H1 (cell line): ENCODE measurements at regions not wholly inside any gene's neighbourhood (a gene's known extent, or its start where the extent isn't known, plus 50 kb on each side); places are given as distances from the start of the nearest gene placed in this dataset.

Experiments used
- CEBPB ChIP-seq: IDR thresholded peaks from 2 replicates; pipeline ENCODE4 v1.6.1; 2012; ENCODE audit warnings: low read depth, low read length
- CHD2 ChIP-seq: IDR thresholded peaks from 2 replicates; pipeline ENCODE4 v1.6.1; 2012; ENCODE audit warnings: low read length, improper control_type of control experiment
- CREB1 ChIP-seq: IDR thresholded peaks from 2 replicates; pipeline ENCODE4 v1.6.1; 2012; ENCODE audit warnings: inconsistent platforms

- no peak for TF ChIP-seq CHD2
- no peak for TF ChIP-seq CREB1
- no peak for TF ChIP-seq CEBPB
Observed at GRCh38 chr10:128959746-128960145, 507.3 kb upstream of the MGMT start (continued).
